ENCODE measurements at regions not wholly inside any gene's neighbourhood (a gene's known extent, or its start where the extent isn't known, plus 50 kb on each side); places are given as distances from the start of the nearest gene placed in this dataset.

GRCh38 chr6:163842467-163842866, 427.9 kb downstream of the QKI start:
- DNase-seq = no peak

- no peak for DNase-seq
Measured at GRCh38 chr6:163841733-163842132, 427.2 kb downstream of the QKI start.

GRCh38 chr6:163841326-163841725, 426.8 kb downstream of the QKI start:
- DNase-seq = no peak

GRCh38 chr6:163840880-163841279, 426.4 kb downstream of the QKI start:
- no peak for DNase-seq

- DNase-seq = no peak
Measured at GRCh38 chr6:163839296-163839695, 424.8 kb downstream of the QKI start.

- DNase-seq = no peak
Measured at GRCh38 chr6:163837691-163838431, 423.3 kb downstream of the QKI start.

DNA sequence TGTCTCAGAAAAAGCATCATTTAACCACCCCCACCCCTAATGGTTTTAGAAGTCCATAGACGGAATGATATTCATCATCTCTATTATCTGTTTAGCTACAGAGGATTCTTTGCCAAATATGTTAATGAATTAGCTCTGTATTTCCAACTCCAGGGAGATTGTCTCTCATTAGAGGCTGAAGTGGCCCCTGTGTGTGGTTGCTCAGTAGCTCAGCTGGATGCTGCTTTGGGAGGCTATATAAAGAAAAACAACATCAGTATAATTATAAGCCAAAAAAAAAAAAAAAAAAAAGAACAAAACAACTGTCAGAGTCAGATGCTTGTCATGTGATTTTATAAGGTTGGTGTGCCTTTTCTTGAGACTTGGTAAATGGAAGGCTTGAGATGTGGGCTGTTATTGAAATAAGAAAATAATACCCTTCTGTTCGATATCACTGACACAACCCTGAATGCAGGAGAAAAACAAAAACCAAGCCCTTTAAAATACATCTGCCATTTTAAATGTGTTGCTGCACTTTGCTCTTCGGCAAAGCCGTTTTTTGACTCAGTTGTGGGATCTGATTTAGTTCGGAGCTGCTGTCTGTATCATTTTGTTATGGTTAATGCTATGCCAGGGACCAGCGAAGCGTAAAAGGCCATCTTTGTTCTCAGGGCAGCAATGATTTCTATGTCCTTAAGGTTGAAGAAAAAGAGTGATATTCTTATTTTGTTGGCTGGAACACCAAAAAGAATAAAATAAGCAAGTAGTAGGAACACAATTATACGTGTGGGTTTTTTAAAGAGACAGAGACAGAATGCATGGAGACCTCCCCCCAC, 422.6 kb downstream of the QKI start:
- DNase-seq = no peak

DNA sequence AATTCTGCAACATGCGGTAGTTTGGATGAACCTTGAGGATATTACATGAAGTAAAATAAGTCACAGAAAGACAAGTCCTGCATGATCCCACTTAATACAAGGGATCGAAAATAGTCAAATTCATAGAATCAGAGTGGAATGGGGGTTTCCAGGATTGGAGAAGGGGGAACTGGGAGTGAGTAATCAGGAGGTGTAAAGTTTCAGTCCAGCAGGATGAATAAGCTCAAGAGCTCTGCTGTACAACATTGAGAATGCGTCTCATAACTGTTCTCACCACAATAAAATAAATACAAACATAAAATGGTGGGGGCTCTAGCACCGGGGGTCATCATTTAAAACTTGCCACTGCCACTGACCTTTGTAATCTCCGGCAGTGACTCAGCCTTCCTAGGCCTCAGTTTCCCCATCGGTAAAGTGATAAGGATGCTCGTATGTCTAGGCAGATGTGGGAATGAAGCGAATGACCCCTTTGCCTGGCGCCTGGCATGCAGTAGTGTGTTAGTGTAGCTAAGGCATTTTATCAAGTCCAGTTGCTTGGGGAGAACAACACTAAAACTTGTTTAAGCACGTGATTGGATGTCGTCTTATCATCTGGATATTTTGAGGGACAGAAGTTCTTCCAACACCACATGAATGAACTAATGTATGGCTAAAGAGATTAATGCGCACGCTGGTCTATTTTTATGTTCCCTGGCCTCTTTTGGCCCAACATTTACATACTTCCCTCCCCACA, 421.1 kb downstream of the QKI start:
- DNase-seq = no peak

- DNase-seq = no peak
Measured at GRCh38 chr6:163834226-163834970, 419.9 kb downstream of the QKI start.

GRCh38 chr6:163831736-163832135, 417.2 kb downstream of the QKI start:
- no peak for DNase-seq

DNA sequence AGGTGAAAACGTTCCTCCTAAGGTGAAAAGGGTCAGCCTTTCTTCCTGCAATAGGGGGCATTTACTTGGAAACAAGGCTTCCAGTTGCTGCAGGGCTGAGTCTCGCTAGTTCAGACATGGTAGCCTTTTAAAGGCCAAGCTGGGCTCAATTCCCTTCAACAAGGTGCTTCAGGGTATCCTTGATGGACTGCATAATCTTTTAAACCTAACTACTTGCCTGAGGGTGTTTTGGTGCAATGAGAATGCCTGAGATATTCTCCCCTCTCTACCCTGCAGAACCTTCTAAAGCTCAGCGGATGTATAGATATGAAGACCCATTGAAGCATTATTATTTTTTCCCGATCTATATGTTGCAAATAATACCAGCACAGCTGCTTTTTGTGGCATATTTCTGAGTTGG, 416.1 kb downstream of the QKI start:
- DNase-seq = no peak

DNA sequence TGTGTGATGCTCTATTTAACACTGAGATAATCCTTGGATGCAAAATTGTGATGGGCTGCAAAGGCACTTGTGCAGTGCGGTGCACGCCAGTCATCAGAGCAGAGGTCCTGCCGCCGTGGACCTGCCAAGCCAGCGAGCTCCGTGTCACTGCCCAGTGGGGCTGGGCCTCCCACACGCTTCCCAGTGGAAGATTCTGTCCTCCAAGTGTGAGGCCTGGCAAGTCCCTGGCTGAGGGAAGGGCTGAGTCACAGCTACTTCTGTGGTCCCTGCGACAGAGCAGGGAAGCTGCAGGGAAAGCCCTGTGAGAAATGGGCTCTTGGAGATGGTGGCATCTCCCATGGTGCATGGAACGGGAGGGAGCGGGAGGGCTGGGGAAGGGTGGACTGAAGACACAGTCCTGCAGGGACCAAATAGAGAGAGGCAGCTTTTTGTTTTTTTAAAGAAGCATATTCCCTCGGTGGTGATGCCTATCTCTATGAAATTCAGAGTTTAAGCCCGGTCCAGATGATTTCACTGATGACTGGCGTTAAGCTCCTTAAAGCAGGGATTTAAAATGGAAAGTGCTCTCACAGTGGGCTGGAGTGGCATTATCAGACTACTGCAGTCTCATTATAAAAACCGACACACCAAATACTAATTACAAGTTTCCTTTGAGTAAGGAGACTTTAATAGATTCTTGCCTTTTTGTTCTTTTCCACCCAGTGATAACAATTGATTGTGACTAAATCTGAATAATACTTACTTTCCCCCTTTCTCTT, 413.7 kb downstream of the QKI start:
- no peak for DNase-seq

- no peak for DNase-seq
Measured at GRCh38 chr6:163827143-163827542, 412.6 kb downstream of the QKI start.

DNA sequence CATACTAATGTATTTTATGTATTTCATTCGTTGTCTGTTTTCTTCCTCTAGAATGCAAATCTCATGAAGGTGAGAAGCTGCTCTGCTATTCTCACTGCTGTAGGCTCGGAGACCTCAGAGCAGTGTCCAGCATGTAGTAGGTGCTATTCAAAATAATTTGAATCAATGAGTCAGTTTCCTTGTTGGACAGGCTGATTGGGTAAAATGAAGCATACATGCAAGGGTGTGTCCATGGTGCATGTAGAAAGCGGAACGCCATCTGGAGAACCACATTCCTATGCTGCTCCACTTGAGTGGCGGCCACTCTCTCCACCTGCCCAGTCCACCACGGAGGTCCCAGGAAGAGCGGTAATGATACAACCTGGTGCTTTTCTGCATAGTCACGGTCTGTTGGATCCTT, 412.1 kb downstream of the QKI start:
- no peak for DNase-seq

DNA sequence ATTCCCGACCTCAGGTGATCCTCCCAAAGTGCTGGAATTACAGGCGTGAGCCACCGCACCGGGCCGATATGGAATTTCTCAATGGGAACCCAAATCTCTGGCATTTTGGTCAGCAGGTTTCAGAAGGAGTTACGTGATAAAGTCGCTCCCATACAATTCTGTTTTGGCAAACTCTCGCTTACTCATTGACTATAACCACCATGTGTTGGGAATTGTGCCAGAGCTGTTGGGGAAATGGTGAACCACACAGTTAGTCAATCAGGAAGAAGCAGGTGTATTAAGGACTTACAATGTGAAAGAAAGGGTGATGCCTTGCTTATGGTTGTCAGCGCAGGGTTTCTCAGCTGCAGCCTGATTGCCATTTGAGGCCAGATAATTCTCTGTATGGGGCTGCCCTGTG, 410.5 kb downstream of the QKI start:
- DNase-seq = peak; percentile 12

DNA sequence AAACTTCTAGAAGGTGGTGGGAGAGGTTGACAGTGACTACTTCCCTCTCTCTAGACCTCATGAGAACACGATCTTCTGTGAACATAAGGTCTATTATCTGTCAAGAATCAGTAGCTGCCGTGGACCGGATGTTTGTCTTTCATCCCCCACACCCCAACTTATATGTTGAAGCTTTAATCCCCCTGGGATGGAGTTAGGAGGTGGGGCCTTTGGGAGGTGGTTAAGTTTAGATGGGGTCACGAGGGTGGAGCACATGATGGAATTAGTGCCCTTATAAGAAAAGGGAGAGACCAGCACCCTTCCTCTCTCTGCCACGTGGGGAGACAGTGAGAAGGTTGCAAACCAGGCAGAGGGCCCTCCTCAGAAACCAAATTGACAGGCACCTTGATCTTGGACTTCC, 409.1 kb downstream of the QKI start:
- DNase-seq = no peak

- DNase-seq = no peak
Measured at GRCh38 chr6:163820745-163821458, 406.4 kb downstream of the QKI start.

DNA sequence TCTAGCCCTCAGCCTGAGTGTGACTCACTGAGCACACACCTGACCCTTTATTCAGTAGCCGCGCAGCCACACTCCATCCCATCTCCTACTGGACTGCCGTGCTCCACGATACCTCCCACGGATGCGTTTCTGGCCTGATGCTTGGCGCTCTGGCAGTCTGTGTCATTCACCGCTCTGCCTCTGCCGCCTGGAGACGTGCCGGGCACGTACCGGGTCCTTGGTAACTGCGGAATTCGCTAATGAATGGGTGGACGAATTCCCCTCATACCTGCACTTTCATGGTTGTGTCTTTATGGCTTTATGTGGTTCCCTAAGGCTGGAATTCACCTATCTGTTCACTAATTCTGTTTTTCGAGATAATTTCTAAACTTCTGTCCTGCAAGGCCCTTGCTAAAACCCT, 405.7 kb downstream of the QKI start:
- no peak for DNase-seq

- DNase-seq = no peak
Measured at GRCh38 chr6:163818719-163819118, 404.2 kb downstream of the QKI start.

DNA sequence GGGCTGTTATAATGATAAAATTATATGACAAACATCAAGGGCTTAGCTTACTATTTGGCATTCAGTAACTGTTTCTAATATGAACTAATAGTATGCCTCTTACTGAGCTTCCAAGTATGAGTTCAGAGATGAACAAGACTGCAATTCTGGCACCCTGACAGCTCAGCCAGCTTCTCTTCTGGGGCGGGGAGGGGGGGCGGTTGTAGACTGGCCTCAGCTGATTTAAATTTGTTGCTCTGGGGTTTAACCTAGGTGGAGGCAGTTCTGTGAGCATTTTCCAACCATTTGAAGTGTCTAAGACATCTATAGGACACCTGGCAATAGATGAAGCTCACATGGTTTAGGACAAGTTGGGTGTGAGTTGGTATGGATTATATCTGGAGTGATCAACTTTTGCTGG, 401.9 kb downstream of the QKI start:
- DNase-seq = no peak

DNA sequence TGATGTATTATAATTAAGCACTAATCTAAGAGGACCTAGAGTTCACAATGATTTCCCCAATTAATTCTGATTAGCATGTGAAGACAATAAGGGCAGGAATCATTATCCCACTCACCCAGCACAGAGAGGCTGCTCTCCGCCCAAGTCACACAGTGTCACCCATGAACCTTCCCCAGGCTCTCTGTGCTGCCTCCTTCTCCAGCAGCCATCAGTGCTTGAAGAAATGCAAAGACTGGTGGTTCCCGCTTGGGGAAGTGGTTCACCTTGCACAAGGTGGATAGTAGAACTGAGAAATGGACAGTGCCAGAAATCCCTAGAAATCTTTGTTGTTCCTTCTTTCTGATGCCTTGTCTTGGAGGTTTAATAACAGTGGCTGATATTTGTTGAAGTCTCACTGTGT, 401.3 kb downstream of the QKI start:
- DNase-seq = no peak
